Right lobe of liver (tissue), 4 donors: ENCODE measurements at regions not wholly inside any gene's neighbourhood (a gene's known extent, or its start where the extent isn't known, plus 50 kb on each side); places are given as distances from the start of the nearest gene placed in this dataset.

Experiments used
- POLR2A ChIP-seq: fragments of 450-650 bp; IDR thresholded peaks from one replicate; pipeline ENCODE4 v1.6.1; 2017; ENCODE audit warnings: antibody characterized with exemption, mild to moderate bottlenecking
- TF ChIP-seq, protein P1 (sequence below), 4 donors: fragments of 200-600 bp in 3 of 4; fragments of 450-650 bp in 1 of 4; IDR thresholded peaks; one replicate each; pipeline versions ENCODE4 v1.5.1 to v1.8.0; 2016 to 2022; ENCODE audit warnings: antibody characterized with exemption in 4 of 4, mild to moderate bottlenecking in 2 of 4
- donor health status: DM: no; HTN: no; CAD: no.
- donor health status: DM: no; HTN: no; CAD: no.
- donor health status: DM: no; HTN: yes; CAD: no.

GRCh38 chr6:167679122-167679736 is 147.5 kb upstream of the AFDN start:
- TF ChIP-seq, protein P1, sequence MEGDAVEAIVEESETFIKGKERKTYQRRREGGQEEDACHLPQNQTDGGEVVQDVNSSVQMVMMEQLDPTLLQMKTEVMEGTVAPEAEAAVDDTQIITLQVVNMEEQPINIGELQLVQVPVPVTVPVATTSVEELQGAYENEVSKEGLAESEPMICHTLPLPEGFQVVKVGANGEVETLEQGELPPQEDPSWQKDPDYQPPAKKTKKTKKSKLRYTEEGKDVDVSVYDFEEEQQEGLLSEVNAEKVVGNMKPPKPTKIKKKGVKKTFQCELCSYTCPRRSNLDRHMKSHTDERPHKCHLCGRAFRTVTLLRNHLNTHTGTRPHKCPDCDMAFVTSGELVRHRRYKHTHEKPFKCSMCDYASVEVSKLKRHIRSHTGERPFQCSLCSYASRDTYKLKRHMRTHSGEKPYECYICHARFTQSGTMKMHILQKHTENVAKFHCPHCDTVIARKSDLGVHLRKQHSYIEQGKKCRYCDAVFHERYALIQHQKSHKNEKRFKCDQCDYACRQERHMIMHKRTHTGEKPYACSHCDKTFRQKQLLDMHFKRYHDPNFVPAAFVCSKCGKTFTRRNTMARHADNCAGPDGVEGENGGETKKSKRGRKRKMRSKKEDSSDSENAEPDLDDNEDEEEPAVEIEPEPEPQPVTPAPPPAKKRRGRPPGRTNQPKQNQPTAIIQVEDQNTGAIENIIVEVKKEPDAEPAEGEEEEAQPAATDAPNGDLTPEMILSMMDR (IDR thresholded peaks at IDR 0.05): no peak
- no peak for TF ChIP-seq POLR2A
